Astrocyte (in vitro differentiated cells and primary cell): ENCODE measurements at regions not wholly inside any gene's neighbourhood (a gene's known extent, or its start where the extent isn't known, plus 50 kb on each side); places are given as distances from the start of the nearest gene placed in this dataset.

Experiments used
- EZH2 ChIP-seq: IDR thresholded peaks from 2 replicates; pipeline ENCODE4 v1.6.1; 2012; ENCODE audit warnings: mild to moderate bottlenecking, low read length, inconsistent platforms; ENCODE audit not compliant: insufficient read depth
- TF ChIP-seq, protein P1 (sequence below): IDR thresholded peaks from 2 replicates; pipeline ENCODE4 v1.5.1; 2011; ENCODE audit warnings: low read depth, mild to moderate bottlenecking, inconsistent platforms, low read length, moderate library complexity; ENCODE audit not compliant: insufficient read depth

DNA sequence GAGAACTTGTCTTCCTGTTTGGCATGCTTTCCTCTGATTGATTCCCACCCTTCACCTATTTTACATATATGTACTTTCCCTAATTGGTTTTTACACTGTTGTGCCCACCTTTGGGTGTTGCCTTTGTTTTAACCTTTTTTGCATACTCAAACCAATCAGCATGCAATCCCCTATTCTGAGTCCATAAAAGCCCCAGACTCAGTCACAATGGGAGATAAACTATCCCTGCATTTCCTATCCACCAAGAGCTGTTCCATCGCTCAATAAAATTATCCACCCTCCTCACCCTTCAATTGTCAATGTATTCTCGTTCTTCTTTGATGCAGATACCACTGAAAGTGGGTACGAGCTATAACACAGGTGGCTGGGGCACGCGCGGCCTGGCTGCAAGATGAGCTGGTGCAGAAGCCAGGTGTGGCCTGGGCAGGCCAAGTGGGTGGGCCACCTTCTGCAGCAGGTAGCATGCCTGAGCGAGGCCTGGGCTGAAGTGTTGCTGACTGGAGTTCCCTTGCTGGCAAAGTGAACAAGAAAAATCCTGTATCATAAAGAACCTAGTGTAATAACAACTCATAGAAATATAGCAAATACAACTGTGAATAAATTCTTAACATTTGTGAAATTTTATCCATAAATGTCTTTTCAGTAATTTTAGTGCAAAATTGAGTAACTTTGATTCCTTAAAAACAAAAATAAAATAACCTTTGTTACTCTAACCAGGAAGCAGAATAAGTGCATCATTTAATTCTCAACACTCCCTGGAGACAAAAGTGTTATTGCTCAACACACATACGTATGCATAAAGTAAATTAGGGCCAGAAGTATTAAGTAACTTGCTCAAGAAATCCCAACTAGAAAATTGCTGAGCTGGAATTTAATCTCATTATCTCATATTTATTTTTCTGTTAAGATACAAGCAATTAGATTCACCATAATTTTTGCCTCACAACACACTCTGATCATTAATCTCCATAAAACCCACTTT, 685.3 kb upstream of the EDIL3 start:
- TF ChIP-seq, protein P1, sequence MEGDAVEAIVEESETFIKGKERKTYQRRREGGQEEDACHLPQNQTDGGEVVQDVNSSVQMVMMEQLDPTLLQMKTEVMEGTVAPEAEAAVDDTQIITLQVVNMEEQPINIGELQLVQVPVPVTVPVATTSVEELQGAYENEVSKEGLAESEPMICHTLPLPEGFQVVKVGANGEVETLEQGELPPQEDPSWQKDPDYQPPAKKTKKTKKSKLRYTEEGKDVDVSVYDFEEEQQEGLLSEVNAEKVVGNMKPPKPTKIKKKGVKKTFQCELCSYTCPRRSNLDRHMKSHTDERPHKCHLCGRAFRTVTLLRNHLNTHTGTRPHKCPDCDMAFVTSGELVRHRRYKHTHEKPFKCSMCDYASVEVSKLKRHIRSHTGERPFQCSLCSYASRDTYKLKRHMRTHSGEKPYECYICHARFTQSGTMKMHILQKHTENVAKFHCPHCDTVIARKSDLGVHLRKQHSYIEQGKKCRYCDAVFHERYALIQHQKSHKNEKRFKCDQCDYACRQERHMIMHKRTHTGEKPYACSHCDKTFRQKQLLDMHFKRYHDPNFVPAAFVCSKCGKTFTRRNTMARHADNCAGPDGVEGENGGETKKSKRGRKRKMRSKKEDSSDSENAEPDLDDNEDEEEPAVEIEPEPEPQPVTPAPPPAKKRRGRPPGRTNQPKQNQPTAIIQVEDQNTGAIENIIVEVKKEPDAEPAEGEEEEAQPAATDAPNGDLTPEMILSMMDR = no peak
- TF ChIP-seq EZH2 = no peak
